Stimulated activated CD8-positive, alpha-beta memory T cell treated with anti-CD3 and anti-CD28 coated beads, Interleukin-7, amount 100 ng/mL, for 4 hours (primary cell): ENCODE measurements at regions not wholly inside any gene's neighbourhood (a gene's known extent, or its start where the extent isn't known, plus 50 kb on each side); places are given as distances from the start of the nearest gene placed in this dataset.

Source experiments
- DNase-seq, 2 donors: peaks; one replicate each; pipeline ENCODE4 v3.0.0-alpha.2; 2020; ENCODE audit warnings: low read depth in 2 of 2

DNA sequence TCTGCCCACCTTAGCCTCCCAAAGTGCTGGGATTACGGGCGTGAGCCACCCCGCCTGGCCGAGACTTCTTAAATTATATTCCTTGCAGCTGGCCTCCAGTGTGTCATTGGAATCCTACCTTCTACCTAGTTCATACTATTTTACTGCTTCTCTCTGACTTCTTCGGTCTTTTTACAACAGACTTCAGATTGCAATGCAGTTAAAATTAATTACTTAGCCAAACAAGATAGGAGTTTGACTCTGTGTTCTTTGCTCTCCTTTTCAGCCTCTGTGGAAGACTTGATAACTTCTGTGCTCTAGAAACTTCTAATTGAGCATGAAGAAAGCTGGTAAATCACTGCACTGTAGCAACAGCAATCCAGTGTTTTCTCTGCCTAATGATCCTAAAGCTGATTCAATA, 199.5 kb downstream of the GASK1B start:
- DNase-seq, result no peak

DNA sequence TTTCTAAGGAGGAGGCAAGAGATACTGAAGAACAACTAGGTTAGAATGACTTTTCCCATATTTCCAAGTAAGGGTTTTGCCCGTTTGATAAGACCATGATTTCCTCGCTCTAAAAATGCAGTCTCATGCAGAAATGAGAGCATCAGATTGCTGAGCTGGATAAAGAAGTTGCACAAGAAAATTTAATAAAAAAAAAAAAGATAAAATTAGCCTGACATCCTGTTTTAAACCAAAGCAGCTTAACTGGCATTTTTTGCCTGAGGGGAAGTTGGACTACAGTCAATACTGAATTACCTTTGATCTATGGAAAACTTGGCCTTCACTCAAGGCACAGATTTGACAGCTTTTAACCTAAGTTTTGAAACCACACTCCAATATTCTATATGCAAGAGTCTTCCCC, 208.4 kb downstream of the GASK1B start:
- no peak for DNase-seq

DNA sequence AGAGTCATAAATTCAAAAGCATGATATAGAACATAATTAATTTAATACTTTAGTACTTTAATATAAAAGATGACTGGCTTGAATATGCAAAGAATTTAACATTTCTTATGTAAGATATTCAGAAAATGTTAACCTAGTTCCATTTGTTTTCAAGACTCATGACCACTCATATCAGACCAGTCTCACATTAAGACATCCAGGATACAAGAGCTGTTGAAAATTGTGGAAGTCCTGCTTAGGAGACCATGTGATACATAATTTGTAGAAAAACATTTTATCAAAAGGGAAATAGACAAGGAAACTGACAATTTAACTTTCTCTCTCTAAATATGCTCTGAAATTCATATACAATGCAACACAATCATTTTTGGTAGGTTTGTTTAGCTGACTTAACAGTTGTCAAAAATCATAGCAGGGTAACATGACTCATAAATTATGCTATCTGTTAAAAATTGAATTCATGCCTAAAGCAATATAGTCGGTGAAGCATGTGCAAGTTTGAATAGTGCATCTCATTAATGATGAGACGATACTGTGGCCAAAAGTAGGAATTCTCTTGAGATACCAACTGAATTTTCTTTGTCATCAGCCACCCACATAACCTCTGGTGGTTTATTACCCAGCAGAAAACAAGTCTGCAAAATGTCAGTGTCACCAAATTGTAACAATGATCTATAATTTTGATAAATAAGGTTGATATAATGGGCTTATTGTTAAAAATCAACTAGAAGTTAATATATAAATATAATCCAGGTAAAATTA, 211.4 kb downstream of the GASK1B start:
- no peak for DNase-seq

DNA sequence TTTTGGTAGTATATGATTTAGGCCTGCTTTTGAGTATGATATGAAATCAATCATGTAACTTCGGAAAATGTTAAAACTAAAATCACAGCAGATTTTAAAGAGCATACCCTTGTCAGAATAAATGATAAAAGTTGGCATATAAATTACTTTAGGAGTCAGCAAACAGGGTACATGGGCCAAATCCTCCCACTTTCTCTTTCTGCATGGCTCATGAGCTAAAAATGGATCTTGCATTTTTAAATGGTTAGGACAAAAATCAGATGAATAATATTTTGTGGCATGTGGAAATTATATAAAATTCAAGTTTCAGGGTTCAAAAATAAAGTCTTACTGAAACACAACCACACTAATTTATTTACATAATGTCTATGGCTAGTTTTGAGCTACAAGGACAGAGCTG, 214.9 kb downstream of the GASK1B start:
- DNase-seq, result no peak

DNA sequence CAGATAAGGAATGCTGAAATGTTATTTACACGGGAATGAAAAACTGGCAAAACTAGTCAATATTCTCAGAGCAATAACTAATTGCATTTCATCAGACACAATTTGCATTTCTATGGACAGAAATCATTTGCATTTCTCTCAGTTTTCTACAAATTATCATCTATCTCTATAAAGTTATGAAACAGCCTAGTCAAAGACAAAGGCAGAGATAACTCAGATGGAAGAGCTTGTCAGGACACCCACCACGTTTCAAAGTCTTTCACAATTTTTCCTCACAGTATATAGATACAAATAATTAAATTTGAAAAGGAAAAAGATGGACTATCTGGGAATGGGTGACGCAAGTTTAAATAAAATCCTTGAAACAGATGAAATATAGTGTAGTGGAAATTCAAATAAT, 230.8 kb downstream of the GASK1B start:
- no peak for DNase-seq

DNA sequence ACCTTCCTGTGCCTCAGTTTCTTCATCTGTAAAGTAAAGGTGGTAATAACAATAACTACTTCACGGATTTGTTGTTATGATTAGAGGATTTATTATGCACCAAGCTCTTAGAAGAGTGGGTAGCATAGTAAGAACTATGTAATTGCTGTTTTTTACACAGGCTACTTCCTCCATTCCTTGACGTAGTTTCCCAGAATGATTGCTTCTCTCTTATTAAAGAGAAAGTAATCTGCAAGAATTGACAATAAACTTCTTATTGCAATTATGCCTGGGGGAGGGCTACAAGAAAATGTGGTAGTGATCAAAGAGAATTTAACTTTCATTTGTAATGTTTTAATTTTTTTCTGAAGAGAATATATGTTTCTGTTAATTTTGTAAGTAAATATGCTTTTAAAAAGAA, 238.7 kb downstream of the GASK1B start:
- DNase-seq, result no peak

DNA sequence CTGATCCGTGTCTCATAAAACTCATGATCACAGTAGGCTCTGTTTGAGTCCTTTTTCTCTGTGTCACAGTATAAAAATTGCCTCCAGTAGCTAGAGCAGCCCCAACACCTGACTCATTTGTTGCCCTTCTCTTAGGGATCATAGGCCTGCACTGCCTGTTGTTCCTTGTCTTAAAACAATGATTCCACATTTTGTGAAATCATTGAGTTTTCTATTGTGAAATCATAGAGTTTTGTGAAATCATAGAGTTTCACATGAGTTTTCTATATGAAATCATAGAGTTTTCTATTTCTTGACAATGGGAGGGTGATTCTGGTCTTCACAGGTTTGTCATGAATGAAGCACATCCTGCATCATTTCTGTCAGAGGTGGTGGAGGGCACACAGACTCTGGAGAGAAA, 239.9 kb downstream of the GASK1B start:
- DNase-seq, result no peak

DNA sequence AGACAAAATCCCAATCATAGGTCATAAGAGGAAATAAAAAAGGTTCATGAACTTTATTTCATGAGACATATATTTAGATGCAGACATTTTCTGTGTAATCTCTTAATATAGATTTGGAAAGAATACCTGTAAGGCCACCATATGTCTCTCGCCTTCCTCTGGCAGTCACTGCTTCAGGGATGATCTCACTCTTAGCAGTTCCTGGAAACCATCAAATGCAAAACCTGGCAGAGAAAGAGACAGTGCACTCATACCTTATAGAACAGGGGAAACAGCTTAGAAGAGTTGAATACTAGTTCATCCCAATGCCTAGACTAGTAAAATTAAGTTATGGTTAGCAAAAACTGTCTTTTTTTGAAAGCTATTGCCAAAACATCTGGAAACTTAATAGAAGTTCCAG, 243.3 kb downstream of the GASK1B start:
- DNase-seq, result no peak

DNA sequence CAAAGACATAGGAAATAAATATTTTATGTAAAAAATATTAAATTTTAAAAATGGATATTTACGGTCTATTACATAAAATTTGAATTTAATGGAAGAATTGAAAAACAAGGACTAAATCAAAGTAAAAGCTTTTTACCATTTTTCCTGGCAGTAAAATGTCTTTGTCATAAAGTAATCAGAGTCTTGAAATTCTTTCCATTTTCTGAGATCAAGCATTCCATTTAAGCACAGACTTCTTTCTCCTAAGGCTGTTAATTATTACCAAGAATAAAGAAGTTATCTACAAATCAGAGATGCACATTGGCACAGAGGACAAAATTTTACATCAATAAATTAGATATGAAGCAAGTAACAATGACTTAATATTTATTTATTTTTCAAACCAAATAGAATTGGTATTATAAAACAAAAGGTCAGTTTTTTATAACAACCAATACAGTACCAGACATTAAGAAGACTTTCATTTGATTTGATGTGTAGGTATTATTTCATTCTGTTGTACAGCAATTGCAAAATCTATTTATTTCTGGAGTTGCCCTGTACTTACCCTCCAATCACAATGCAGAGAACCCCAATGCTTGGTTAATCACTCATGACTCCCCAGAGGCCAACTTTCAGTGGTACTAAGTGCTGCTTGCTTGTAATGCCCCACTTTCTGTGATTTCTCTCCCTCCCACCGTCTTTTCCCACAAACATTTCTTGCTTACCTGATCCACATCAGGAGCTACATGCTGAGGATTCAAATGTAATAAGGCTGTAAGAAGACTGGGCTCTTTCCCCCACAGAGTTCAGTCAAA, 254.6 kb downstream of the GASK1B start:
- no peak for DNase-seq

DNA sequence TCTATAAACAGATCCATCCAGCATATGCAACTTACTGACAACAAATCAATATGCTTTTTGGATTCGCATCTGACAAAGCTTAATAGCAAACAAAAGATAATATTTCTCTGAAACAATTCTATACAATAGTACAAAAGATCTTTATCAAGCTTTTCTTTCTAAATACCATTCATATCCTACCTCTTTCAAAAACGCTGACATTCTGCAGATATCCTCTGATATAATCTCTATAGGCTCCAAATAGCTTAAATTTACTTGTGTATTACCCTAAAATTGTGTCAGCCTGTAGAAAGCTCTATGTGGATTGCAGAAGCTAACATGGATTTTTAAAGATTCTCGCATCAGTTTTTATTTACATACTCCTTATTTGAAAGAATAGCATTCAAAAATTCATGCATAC, 260.6 kb downstream of the GASK1B start:
- no peak for DNase-seq

DNA sequence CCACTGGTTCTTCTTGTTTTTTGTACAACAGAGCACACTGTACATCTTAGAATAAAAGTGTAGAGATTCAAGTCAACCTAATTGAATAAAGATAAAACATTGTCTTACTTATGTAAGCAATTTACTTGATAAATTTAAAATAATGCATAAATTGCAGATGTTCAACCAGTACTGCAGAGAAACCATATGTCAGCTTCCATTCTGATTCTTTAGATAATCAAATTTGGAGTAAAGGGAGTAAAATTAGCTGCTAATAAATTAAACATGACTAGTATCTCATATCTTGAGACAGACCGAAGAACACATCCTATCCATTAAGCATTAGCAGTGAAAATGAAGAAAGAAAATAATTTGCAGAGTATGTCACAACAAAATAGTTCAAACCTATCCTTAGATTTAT, 261.2 kb downstream of the GASK1B start:
- DNase-seq, result no peak

DNA sequence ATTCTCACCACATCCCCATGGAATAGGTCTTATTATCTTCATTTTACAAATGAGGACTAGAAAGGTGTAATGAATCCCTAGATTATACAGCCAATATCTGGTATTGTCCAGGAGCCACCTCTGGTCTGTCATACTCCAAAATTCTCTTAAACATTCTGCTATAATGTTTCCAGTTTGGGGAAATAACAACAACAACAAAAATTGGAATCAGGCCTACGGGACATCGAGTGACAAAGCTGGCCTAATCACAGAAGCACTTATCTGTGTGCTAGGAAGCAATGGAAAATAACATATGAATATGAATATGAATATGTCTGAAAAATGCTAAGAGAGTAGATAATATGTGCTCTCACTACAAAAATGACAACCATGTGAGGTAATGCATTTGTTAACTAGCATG, 264.1 kb downstream of the GASK1B start:
- no peak for DNase-seq

DNA sequence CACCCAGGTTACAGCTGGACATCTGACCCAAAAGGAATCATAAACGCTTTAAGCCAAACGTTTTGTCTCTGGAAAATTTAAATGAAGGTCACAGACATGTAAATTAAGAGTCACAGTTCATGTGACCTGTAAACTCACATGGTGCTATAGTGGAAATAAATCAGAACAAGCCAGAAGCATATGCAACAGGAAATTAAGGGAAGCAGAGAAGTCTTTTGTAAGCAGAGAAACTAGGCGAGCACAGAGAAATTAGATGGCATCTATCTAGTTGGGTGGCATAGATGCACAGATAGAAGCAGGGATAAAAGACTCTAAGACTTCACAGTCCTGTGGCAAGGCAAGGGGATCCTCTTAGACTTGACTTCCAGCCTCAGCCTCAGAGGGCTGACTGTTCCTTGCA, 264.8 kb downstream of the GASK1B start:
- DNase-seq, result no peak

DNA sequence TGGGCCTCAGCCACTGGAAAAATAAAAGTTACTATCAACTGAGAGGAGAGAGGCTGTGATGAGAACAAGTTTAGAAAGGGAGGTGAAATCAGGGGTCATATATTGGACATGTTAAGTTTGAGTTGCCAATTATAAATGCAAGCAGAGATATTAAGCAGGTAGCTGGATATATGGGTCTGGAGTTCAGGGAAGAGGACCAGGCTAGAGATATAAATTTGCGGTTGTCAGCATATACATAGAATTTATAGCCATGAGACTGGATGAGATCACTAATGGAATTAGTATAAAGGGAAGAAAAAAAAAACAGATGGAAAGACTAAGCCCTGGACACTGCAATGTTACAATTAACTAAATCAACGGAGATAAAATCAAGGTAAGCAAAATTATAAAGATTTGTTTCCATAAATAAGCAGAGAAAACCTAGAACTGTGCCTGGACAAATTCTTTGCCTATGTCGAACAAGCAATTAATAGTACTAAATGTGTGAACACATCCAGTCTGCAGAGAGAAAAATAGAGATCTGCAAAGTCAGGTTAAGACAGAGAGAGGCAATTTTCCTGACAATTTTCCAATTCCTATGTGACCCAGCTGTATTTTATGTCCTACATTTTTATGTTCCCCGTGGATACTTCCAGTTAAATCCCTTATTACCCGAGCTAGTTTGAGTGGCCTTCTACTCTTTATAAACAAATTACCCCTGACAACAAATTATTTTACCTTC, 265.4 kb downstream of the GASK1B start:
- DNase-seq, result no peak

DNA sequence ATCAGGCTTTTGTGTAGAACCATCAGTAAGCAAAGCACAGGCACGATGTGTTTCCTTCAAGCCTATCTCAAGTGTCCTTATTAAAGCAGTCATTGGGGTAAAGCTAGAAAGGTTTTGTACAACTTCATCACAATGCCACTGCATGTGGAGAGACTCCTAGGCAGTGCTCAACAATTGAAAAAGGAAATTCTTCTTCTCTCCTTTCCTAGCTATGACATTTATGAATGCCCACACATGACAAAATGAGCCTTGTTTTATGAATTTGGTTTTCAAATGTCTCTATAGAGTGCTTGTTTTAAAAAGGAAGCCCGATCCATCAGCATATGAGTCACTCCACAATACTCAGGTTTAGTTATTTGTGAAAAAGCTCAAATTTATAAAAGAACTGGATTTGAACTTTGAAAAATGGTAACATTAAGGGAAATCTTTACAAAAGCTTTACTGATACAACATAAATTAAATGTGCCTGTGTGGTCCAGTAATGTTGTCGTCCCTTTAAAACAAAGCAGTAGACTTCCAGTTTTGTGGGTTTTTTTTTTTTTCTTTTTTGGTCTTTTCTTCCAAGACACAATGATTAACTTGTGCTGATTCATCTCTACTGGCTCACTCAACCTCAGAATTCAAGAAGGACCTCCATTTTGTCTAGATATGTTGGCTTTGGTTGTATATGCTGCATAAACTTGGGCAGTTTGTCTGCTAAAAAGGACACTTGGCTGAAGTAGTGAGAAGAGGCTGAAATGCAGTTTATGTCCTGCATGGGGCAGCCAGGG, 273.8 kb downstream of the GASK1B start:
- DNase-seq, result no peak

DNA sequence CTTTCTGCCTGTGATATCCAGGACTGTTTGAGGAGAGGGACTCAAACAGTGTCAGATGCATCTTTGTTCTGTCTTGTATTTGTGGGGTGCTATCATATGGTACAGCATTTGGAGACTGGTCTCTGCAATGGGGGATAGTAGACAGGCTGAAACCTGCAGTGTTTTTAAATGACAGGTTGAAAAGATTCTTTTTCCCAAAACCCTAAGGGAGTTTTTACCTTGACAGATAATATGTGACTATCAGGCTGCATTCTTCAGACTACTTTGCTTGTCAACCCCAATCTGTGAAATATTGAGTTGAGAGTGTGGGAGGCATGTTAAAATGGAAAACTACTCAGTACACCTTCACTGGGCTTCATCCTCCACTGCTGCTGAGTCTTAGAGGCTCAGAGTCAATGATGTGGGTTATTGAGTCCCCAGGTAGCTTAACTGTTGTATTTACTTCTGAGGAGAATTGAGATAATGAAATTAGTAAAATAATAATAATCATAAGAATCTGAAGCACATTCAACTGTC, 274.9 kb downstream of the GASK1B start:
- no peak for DNase-seq

DNA sequence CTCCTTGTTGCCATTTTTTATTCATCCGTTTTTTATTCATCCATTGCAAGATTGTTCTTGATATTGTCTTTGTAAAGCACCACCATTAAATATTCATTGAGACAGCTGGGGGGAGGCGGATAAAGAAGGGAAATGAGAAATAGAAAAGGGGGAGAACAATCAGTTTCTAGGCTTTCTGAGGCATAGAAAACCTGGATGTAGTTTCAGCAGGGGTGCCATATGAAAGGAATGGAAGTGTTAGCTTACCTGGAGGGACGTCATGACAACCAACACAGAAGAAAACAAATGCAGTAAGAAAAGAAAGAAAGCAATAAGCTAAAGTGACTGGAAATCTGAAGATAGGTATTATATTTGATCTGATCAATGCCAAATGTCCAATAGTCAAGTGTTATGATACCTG, 276.1 kb downstream of the GASK1B start:
- no peak for DNase-seq

DNA sequence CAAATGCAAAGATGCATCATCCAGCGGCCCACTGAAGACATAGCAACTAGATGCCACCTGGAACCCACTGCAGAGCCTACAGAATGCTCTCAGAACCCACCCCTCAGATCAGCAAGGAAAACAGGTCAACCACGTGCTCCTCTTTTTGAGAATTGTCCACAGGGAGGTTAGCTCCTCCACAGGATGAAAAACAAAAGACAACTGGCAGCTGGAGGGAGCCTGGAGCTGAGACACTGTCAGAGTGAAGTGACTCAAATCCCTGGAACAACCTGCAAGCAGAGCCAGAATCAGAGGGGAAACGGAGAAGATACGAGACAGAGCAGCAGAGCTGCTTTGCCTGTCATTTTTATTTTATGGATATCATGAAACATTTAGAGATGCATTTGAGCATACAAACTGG, 277.6 kb downstream of the GASK1B start:
- no peak for DNase-seq

DNA sequence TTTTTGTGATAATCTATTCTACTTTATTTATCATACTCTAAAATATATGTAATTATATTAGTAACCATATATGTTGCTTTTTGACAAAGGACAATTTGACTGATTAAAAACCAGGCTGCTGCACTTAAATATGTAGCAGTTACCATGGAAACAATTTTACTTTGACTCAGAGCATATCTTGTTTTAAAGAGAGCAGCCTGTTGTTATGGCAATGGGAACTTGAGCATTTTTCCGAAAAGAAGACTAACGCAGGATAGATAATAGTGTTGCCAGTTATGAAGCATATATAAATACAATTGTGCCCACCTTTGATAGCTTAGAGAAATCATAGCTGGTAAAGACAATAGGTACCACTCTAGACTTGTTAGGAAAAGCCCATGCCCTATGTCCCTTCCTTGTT, 283.0 kb downstream of the GASK1B start:
- no peak for DNase-seq

DNA sequence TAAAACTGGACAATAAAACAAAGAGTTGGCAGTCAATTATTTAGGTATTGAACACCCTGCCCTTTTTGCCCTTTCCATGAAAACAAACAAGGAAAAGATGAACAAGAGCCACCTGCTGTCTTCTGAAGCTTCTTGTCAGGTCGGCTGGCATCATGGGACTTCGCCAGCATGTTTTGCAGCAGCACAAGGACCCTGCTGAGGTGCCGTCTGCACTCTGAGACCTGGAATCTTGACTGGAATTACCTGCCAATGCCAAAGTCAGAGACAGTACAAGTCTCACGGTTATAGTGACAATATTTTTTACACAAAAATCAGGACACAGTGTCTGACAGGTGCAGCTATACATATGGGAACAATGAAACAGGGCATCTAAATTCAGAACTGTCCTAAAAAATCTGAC, 284.5 kb downstream of the GASK1B start:
- DNase-seq, result no peak

DNA sequence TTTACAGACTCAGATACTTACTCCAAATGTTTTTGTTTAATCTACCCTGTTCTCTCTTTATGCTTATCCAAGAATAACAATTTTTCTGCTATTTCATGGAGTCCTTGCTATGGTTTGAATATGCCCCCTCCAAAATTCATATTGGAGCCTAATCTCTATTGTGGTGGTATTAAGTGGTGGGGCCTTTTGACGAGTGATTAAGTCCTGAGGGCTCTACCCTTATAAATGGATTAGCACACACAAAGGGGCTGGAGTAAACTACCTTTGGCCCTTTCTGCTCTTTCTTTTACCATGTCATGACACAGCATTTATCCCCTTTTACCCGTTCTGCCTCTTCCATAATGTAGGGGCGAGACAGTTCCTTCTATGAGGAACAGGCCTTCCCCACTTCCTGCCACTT, 285.5 kb downstream of the GASK1B start:
- no peak for DNase-seq

DNA sequence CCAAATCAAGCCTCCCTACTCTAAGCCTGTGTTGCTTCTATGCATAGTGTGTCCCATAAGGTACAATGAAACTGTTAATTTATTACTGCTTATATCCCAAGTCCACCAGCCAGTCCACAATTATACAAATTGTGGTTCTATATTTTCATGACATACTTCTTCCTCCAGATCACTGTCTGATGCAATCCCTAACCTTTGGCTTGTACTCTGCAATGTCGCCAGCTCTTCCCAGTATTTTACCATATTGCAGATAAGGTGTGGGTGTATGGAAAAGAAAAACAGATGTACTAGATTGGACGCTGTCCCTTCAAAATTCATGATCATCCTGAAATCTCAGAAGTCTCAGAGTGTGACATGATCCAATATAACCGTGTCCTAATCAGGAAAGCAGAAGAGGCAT, 286.2 kb downstream of the GASK1B start:
- no peak for DNase-seq
